GM23338 (cell line): ENCODE measurements at regions not wholly inside any gene's neighbourhood (a gene's known extent, or its start where the extent isn't known, plus 50 kb on each side); places are given as distances from the start of the nearest gene placed in this dataset.

ENCODE experiments used
- CREB1 ChIP-seq: fragments of 250-450 bp; sonication (Bioruptor Pico); IDR thresholded peaks from 2 replicates; pipeline ENCODE4 v1.5.0; 2020; ENCODE audit warnings: low read depth, mild to moderate bottlenecking, moderate library complexity
- CTCF ChIP-seq, 2 experiments: fragments of 200-600 bp in 1 of 2; sonication (generic) in 1 of 2; conservative IDR thresholded peaks; 2 replicates each; pipeline versions ENCODE4 v1.5.1 to v1.6.1; 2016 to 2017; ENCODE audit warnings: antibody characterized with exemption in 2 of 2, low read depth in 2 of 2, mild to moderate bottlenecking in 2 of 2, moderate library complexity in 1 of 2
- EZH2 ChIP-seq: fragments of 200-600 bp; sonication (generic); IDR thresholded peaks from one replicate; pipeline ENCODE4 v1.8.0; 2017; ENCODE audit warnings: antibody characterized with exemption, mild to moderate bottlenecking, low read depth; ENCODE audit not compliant: unreplicated experiment
- EZH2phosphoT487 ChIP-seq: fragments of 200-600 bp; sonication (generic); IDR thresholded peaks from one replicate; pipeline ENCODE4 v1.8.1; 2018; ENCODE audit warnings: antibody characterized with exemption; ENCODE audit not compliant: unreplicated experiment
- POLR2AphosphoS5 ChIP-seq: IDR thresholded peaks from 2 replicates; pipeline ENCODE4 v1.6.1; 2016; ENCODE audit warnings: antibody characterized with exemption, low read depth
- ZNF114 ChIP-seq: fragments of 250-450 bp; sonication (Bioruptor Pico); IDR thresholded peaks from 2 replicates; pipeline ENCODE4 v1.5.0; 2020; ENCODE audit warnings: mild to moderate bottlenecking, moderate library complexity
- ZNF331 ChIP-seq: fragments of 250-450 bp; sonication (Bioruptor Pico); IDR thresholded peaks from 2 replicates; pipeline ENCODE4 v1.5.0; 2020; ENCODE audit warnings: low read depth, mild to moderate bottlenecking, moderate library complexity

GRCh38 chr3:105274536-105274935 lies 92.2 kb upstream of the ALCAM start:
- TF ChIP-seq CTCF (conservative IDR thresholded peaks at IDR 0.05; ENCODE audit: low read depth in 2 of 2) = no peak
- no peak for TF ChIP-seq POLR2AphosphoS5
- TF ChIP-seq ZNF331 (CRISPR knock-in tag) = no peak
- no peak for TF ChIP-seq EZH2
- no peak for TF ChIP-seq ZNF114 (CRISPR knock-in tag)
- no peak for TF ChIP-seq CREB1 (CRISPR knock-in tag)
- no peak for TF ChIP-seq EZH2phosphoT487
